H1 (cell line): ENCODE measurements at regions not wholly inside any gene's neighbourhood (a gene's known extent, or its start where the extent isn't known, plus 50 kb on each side); places are given as distances from the start of the nearest gene placed in this dataset.

ENCODE experiments used
- CHD7 ChIP-seq: fragments of 300-600 bp; sonication (generic); IDR thresholded peaks from 2 replicates; pipeline ENCODE4 v1.7.1; 2012; ENCODE audit warnings: low read length, moderate library complexity, mild to moderate bottlenecking, inconsistent platforms; ENCODE audit not compliant: insufficient replicate concordance
- PHF8 ChIP-seq: fragments of 200-600 bp; sonication (generic); conservative IDR thresholded peaks from 2 replicates; pipeline ENCODE4 v1.7.1; 2012; ENCODE audit warnings: low read depth, mild to moderate bottlenecking, inconsistent platforms, low read length, moderate library complexity

GRCh38 chr21:39022466-39022862, 160.8 kb downstream of the PSMG1 start (continued):
- TF ChIP-seq CHD7, result no peak
- no peak for TF ChIP-seq PHF8
